Mononuclear cell (primary cell): ENCODE measurements at regions not wholly inside any gene's neighbourhood (a gene's known extent, or its start where the extent isn't known, plus 50 kb on each side); places are given as distances from the start of the nearest gene placed in this dataset.
"Not testable (repeated sequence)": the region's sequence is repeated elsewhere in the genome, so short reads cannot be mapped to it uniquely, and the experiment has no call there.

ENCODE experiments used
- H3K27me3 ChIP-seq: 2 replicates; pipeline ENCODE4 v1.6.0; 2011; ENCODE audit warnings: low read length, control low read depth; ENCODE audit not compliant: insufficient read depth
- H3K4me1 ChIP-seq: 2 replicates; pipeline ENCODE4 v1.5.1; 2011; ENCODE audit warnings: mild to moderate bottlenecking, low read length, control low read depth; ENCODE audit not compliant: insufficient read depth
- H3K4me3 ChIP-seq: 2 replicates; pipeline ENCODE4 v1.5.1; 2011; ENCODE audit warnings: mild to moderate bottlenecking, low read length, moderate library complexity
- H3K9me3 ChIP-seq: 2 replicates; pipeline ENCODE4 v1.5.1; 2011; ENCODE audit warnings: low read depth, mild to moderate bottlenecking, control low read depth, low read length

GRCh38 chr1:114263343-114263742 lies 109.7 kb upstream of the SYT6 start:
- no peak overlapping the region for H3K4me3 ChIP-seq

GRCh38 chr1:114262337-114262736 lies 108.7 kb upstream of the SYT6 start:
- no peaks in the 10 kb centered on the region for H3K9me3 ChIP-seq
- no peaks in the 10 kb centered on the region for H3K4me1 ChIP-seq
- no peak overlapping the region for H3K4me3 ChIP-seq
- peaks cover 13% of the 10 kb centered on the region for H3K27me3 ChIP-seq

More at GRCh38 chr1:114263343-114263742, 109.7 kb upstream of the SYT6 start:
- Histone ChIP-seq H3K4me1 (no peaks in the 10 kb centered on the region), H3K27me3 (peaks cover 13% of the 10 kb centered on the region), H3K9me3 (no peaks in the 10 kb centered on the region)

- H3K4me3 ChIP-seq: no peak overlapping the region
- peaks cover 13% of the 10 kb centered on the region for H3K27me3 ChIP-seq
- H3K9me3 ChIP-seq: no peaks in the 10 kb centered on the region
- H3K4me1 ChIP-seq: no peaks in the 10 kb centered on the region
These were observed 107.3 kb upstream of the SYT6 start for GRCh38 chr1:114260805-114261484.

GRCh38 chr1:114259511-114260160 lies 106.0 kb upstream of the SYT6 start:
- Histone ChIP-seq H3K9me3 (no peaks in the 10 kb centered on the region), H3K27me3 (peaks cover 13% of the 10 kb centered on the region), H3K4me1 (no peaks in the 10 kb centered on the region), H3K4me3 (no peak overlapping the region)

- Histone ChIP-seq H3K4me3 (no peak overlapping the region), H3K4me1 (no peaks in the 10 kb centered on the region), H3K27me3 (peaks cover 13% of the 10 kb centered on the region), H3K9me3 (no peaks in the 10 kb centered on the region)
These were observed 105.0 kb upstream of the SYT6 start for GRCh38 chr1:114258633-114259032.

- Histone ChIP-seq H3K4me1 (no peaks in the 10 kb centered on the region), H3K4me3 (no peak overlapping the region), H3K9me3 (no peaks in the 10 kb centered on the region), H3K27me3 (peaks cover 13% of the 10 kb centered on the region)
These were observed 104.4 kb upstream of the SYT6 start for GRCh38 chr1:114258074-114258473.

- Histone ChIP-seq H3K4me1 (no peaks in the 10 kb centered on the region), H3K4me3 (no peak overlapping the region), H3K9me3 (no peaks in the 10 kb centered on the region), H3K27me3 (peaks cover 13% of the 10 kb centered on the region)
These were observed 103.9 kb upstream of the SYT6 start for GRCh38 chr1:114257554-114257953.

- H3K4me1 ChIP-seq: no peaks in the 10 kb centered on the region
- H3K9me3 ChIP-seq: no peaks in the 10 kb centered on the region
- H3K4me3 ChIP-seq: no peak overlapping the region
- H3K27me3 ChIP-seq: no peaks in the 10 kb centered on the region
These were observed 100.2 kb upstream of the SYT6 start for GRCh38 chr1:114253900-114254299.

- Histone ChIP-seq H3K4me3 (no peak overlapping the region), H3K9me3 (no peaks in the 10 kb centered on the region), H3K27me3 (no peaks in the 10 kb centered on the region), H3K4me1 (no peaks in the 10 kb centered on the region)
These were observed 97.9 kb upstream of the SYT6 start for GRCh38 chr1:114251573-114251939.

- Histone ChIP-seq H3K4me3 (no peak overlapping the region), H3K27me3 (no peaks in the 10 kb centered on the region), H3K9me3 (no peaks in the 10 kb centered on the region), H3K4me1 (no peaks in the 10 kb centered on the region)
These were observed 97.3 kb upstream of the SYT6 start for GRCh38 chr1:114250683-114251572.

GRCh38 chr1:114249691-114250090 lies 96.0 kb upstream of the SYT6 start:
- no peaks in the 10 kb centered on the region for H3K9me3 ChIP-seq
- H3K4me1 ChIP-seq: no peaks in the 10 kb centered on the region
- no peaks in the 10 kb centered on the region for H3K27me3 ChIP-seq
- H3K4me3 ChIP-seq: no peak overlapping the region

GRCh38 chr1:114248162-114248561 lies 94.5 kb upstream of the SYT6 start:
- Histone ChIP-seq H3K27me3 (no peaks in the 10 kb centered on the region), H3K4me3 (no peak overlapping the region), H3K4me1 (no peaks in the 10 kb centered on the region), H3K9me3 (no peaks in the 10 kb centered on the region)

GRCh38 chr1:114242531-114243210 lies 89.0 kb upstream of the SYT6 start:
- H3K27me3 ChIP-seq, H3K4me3 ChIP-seq, H3K9me3 ChIP-seq, H3K4me1 ChIP-seq: not testable (repeated sequence)

GRCh38 chr1:114238053-114238452 lies 84.4 kb upstream of the SYT6 start:
- Histone ChIP-seq H3K4me3 (no peak overlapping the region), H3K9me3 (no peaks in the 10 kb centered on the region), H3K4me1 (no peaks in the 10 kb centered on the region), H3K27me3 (no peaks in the 10 kb centered on the region)

GRCh38 chr1:114236517-114236916 lies 82.8 kb upstream of the SYT6 start:
- Histone ChIP-seq H3K9me3 (no peaks in the 10 kb centered on the region), H3K4me3 (no peak overlapping the region), H3K27me3 (no peaks in the 10 kb centered on the region), H3K4me1 (no peaks in the 10 kb centered on the region)
